ENCODE measurements at regions not wholly inside any gene's neighbourhood (a gene's known extent, or its start where the extent isn't known, plus 50 kb on each side); places are given as distances from the start of the nearest gene placed in this dataset.

DNA sequence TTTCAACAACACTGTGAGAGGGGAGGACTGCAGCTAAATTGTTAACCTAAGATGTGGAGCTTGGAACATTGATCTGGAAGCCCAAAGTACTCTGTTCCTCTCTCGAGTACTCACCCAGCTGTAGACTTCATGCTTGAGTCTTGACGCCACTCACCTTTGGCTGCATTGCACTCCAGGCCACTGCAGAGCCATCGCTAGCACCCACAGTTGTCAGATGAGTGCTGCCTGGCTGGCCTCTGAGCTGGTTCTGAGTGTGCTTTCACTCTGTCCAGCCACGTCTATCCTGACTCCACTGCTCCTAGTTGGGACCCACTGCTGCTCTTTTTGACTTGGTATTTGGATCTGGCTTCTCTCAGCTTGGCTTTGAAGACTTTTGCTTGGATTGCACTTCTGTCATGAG, 552.1 kb downstream of the DCDC2C start:
- DNase-seq (ENCODE audit: low read depth in 3 of 3) = no peak

GRCh38 chr2:4256351-4256750, 553.0 kb downstream of the DCDC2C start:
- DNase-seq (ENCODE audit: low read depth in 3 of 3) = no peak

GRCh38 chr2:4258563-4258962, 555.2 kb downstream of the DCDC2C start:
- DNase-seq (ENCODE audit: low read depth in 3 of 3) = no peak

DNA sequence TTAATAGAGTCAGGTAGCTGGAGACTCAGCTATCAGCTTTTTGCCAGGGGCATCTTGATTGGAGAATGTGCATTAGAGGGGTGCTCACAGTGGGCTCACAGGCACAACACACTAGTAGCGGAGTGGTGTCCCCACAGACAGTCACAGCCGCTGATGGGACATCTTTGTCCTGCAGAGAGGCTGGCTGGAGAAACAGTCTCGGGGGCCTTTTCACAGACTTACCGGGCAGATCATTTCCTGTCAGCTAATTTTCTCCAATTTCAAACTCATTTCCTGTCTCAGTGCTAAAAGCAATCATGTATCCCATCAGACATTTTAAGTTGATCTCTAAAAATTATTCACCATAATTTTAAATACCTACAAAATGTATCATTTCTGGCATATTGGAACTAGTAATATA, 562.6 kb downstream of the DCDC2C start:
- DNase-seq (ENCODE audit: low read depth in 3 of 3) = no peak

DNA sequence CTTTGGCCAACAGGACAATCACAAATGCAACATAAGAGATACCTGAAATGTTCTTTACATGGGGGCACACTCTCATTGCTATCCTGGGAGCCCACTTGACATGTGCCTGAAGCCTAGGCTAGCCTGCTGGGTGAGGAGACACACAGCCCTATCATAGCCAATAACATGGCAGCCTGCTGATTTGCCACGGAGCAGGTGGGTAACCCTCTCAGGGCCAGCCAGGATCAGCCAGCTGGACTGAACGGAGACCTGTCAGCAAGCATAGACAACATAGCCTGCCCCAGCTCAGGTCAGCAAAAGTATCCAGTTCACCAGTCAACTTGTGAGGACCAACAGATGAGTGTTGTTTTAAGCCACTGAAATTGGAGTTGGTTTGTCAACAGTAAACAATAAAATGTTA, 566.5 kb downstream of the DCDC2C start:
- DNase-seq (ENCODE audit: low read depth in 3 of 3) = no peak

GRCh38 chr2:4272261-4272858, 569.0 kb downstream of the DCDC2C start:
- no peak for DNase-seq (ENCODE audit: low read depth in 3 of 3)

DNA sequence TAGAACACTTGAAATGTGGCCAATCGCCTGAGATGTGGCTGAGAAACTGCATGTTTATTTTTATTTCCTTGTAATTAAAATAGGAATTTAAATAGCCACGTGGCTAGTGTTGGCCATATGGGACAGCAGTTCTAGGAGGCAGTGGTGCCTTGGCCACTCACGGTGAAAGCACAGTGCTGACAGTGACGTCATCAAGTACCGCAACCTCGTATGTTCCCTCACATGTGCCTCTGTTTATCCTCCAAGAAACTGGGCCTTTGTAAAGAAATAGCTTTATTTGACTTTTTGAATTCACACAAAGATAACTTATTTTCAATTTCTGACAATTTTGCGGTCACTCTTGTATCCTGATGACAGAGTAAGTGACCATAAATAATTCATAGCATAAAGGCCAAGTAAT, 575.0 kb downstream of the DCDC2C start:
- no peak for DNase-seq (ENCODE audit: low read depth in 3 of 3)

- no peak for DNase-seq (ENCODE audit: low read depth in 3 of 3)
These were observed 576.1 kb downstream of the DCDC2C start for GRCh38 chr2:4279431-4279830.

GRCh38 chr2:4291430-4291829, 588.1 kb downstream of the DCDC2C start:
- DNase-seq (ENCODE audit: low read depth in 3 of 3) = no peak

- no peak for DNase-seq (ENCODE audit: low read depth in 3 of 3)
These were observed 592.3 kb downstream of the DCDC2C start for GRCh38 chr2:4295680-4296079.

GRCh38 chr2:4300616-4301015, 597.2 kb downstream of the DCDC2C start:
- DNase-seq (ENCODE audit: low read depth in 3 of 3) = no peak

DNA sequence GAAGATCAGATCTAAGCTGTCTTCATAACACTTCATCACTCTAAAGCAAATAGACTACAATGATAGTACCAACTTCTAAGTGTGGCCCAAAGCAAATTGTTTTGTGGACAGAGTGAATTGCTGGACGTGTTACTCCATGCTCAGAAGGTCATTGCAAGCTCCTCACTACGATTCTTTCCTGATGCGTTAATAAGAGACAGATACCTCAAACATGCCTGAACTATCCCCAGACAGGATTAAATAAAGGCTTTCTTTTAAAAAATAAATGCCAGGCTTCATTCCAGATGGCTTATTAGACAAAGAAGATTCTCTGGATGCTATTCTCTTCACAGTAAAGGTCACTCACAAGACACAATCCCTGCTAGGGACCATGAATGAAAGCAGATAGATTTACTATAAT, 621.2 kb downstream of the DCDC2C start:
- no peak for DNase-seq (ENCODE audit: low read depth in 3 of 3)

- DNase-seq (ENCODE audit: low read depth in 3 of 3) = no peak
These were observed 633.5 kb downstream of the DCDC2C start for GRCh38 chr2:4336864-4337263.

DNA sequence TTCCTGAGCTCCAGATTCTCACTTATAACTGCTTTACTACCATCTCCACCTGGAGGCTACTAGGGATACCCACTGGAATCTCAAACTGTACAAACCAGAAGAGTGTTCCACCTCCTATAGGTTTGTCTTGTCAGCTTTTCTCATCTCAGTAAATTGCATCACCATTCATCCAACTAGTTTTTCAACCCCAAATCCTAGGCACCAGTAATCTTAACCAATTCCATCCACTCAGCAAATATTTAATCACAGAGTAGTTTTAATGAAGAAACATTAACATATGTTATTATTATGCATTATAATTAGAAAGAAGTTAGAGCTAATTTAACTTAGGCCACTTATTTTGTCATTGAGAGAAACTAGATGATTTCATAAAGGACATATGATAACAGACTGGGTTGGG, 635.0 kb downstream of the DCDC2C start:
- no peak for DNase-seq (ENCODE audit: low read depth in 3 of 3)

- no peak for DNase-seq (ENCODE audit: low read depth in 3 of 3)
These were observed 637.2 kb downstream of the DCDC2C start for GRCh38 chr2:4340536-4340935.

GRCh38 chr2:4346628-4347027, 643.3 kb downstream of the DCDC2C start:
- DNase-seq (ENCODE audit: low read depth in 3 of 3) = no peak

DNA sequence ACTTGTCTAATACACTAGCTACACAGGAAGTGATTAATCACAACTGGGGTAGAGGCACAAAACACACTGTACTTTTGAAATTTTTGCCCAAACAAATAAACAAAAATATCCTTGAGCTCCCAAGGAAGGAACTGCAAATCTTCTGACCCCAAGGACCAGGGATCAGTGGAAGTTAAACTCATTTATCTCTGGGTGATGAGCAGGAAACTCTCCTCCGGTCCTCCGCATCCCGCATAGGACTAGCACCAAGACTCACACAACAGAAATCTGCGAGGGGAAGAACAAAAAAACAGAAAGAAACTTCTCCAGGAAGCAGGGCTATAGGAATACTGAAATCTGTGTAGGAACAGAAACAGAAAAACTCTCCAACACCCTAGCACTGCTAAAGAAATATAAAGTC, 650.3 kb downstream of the DCDC2C start:
- no peak for DNase-seq (ENCODE audit: low read depth in 3 of 3)

- DNase-seq (ENCODE audit: low read depth in 3 of 3) = no peak
These were observed 650.8 kb downstream of the DCDC2C start for GRCh38 chr2:4354164-4354563.

DNA sequence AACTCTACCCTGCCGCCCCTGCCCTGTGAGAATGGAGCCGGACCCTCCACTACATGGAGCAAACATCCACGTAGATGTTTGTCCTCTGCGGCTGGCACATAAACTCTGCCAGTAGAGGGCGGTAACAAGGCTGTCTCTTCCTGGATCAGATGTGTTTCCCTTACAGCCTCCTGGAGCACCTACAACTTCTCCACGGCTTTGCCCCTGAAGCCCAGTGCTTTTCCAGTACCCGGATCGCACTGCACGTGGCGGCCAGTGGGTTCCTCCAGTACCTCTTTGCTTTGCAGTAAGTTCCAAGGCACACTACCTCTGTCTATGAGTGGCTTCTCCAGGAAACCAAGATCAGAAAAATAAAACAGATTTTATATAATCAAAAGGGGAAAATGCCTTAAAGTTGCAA, 651.3 kb downstream of the DCDC2C start:
- no peak for DNase-seq (ENCODE audit: low read depth in 3 of 3)

GRCh38 chr2:4356109-4356508, 652.7 kb downstream of the DCDC2C start:
- no peak for DNase-seq (ENCODE audit: low read depth in 3 of 3)

GRCh38 chr2:4356541-4356940, 653.2 kb downstream of the DCDC2C start:
- no peak for DNase-seq (ENCODE audit: low read depth in 3 of 3)

DNA sequence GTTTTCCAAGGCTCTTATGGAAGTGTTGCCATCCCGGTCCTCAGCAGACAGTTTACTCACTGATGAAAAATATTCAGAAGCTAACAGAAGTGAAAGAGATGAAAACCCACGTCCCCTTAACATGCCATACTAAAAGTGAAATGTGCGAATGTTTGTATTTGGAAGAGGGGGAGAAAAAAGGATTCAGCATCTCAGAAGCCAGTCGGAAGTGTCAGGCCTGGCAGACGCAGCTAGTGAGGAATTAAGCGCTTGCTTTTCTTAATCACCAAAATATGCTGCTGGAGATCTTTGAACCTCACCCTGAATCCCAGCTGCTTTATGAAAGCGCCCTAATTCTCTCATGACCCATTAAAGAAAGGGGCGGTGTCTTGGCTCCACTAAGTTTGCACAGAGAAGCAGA, 653.7 kb downstream of the DCDC2C start:
- no peak for DNase-seq (ENCODE audit: low read depth in 3 of 3)

DNA sequence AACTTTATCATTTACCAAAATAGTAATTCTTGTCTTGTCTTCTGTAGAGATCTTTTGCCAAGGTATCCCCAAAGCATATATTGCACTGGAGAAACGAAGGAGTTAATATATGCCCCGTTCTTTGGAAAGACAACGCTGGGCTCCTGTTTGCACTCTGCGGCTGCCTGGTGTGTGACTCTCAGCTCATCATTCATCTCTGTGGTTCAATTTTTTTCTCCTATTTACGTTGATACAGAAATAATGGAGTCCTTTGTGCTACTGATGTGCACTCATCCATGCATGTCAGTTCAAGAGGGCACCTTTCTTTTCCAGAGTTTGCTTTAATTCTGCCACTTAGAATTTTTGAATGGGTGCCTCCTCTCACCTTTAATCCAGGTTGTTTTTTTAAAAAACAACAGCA, 655.5 kb downstream of the DCDC2C start:
- DNase-seq (ENCODE audit: low read depth in 3 of 3) = no peak

GRCh38 chr2:4368907-4369306, 665.5 kb downstream of the DCDC2C start:
- no peak for DNase-seq (ENCODE audit: low read depth in 3 of 3)
